Trophoblast cell (in vitro differentiated cells and primary cell): ENCODE measurements at regions not wholly inside any gene's neighbourhood (a gene's known extent, or its start where the extent isn't known, plus 50 kb on each side); places are given as distances from the start of the nearest gene placed in this dataset.

Source experiments
- DNase-seq, 2 donors: peaks; one replicate each; pipeline ENCODE4 v3.0.0-alpha.2; 2016
- H2AFZ ChIP-seq: 2 replicates; pipeline ENCODE4 v1.6.1; 2013; ENCODE audit warnings: low read length, moderate library complexity, mild to moderate bottlenecking; ENCODE audit not compliant: insufficient read depth, poor library complexity
- H2AK5ac ChIP-seq: 2 replicates; pipeline ENCODE4 v1.6.1; 2013; ENCODE audit warnings: mild to moderate bottlenecking, low read length
- H2BK120ac ChIP-seq: 2 replicates; pipeline ENCODE4 v1.6.1; 2013; ENCODE audit warnings: low read length, mild to moderate bottlenecking, moderate library complexity; ENCODE audit not compliant: insufficient read depth, poor library complexity
- H2BK12ac ChIP-seq: 2 replicates; pipeline ENCODE4 v1.6.1; 2013; ENCODE audit warnings: mild to moderate bottlenecking, low read length, moderate library complexity
- H2BK5ac ChIP-seq: 2 replicates; pipeline ENCODE4 v1.6.1; 2013; ENCODE audit warnings: low read length, low read depth, moderate library complexity, mild to moderate bottlenecking; ENCODE audit not compliant: poor library complexity
- H3K14ac ChIP-seq: 2 replicates; pipeline ENCODE4 v1.6.1; 2013; ENCODE audit warnings: mild to moderate bottlenecking, low read length
- H3K18ac ChIP-seq: 2 replicates; pipeline ENCODE4 v1.6.1; 2013; ENCODE audit warnings: mild to moderate bottlenecking, low read length
- H3K23ac ChIP-seq: 2 replicates; pipeline ENCODE4 v1.6.1; 2013; ENCODE audit warnings: low read length
- H3K27ac ChIP-seq: 2 replicates; pipeline ENCODE4 v1.5.1; 2013; ENCODE audit warnings: low read depth, mild to moderate bottlenecking, inconsistent platforms, low read length, moderate library complexity
- H3K27me3 ChIP-seq: 2 replicates; pipeline ENCODE4 v1.6.1; 2013; ENCODE audit warnings: inconsistent platforms, mild to moderate bottlenecking, low read length, moderate library complexity; ENCODE audit not compliant: insufficient read depth
- H3K36me3 ChIP-seq, 2 experiments: 1 replicate in 1 of 2; 2 replicates in 1 of 2; pipeline ENCODE4 v1.6.1; 2013; ENCODE audit warnings: low read length in 2 of 2, mild to moderate bottlenecking in 2 of 2, moderate library complexity in 1 of 2; ENCODE audit not compliant: insufficient read depth in 2 of 2, control insufficient read depth in 1 of 2
- H3K4ac ChIP-seq: 2 replicates; pipeline ENCODE4 v1.6.1; 2013; ENCODE audit warnings: low read depth, mild to moderate bottlenecking, low read length, moderate library complexity
- H3K4me1 ChIP-seq, 2 experiments: 1 replicate in 1 of 2; 2 replicates in 1 of 2; pipeline ENCODE4 v1.6.1; 2013; ENCODE audit warnings: low read length in 2 of 2, mild to moderate bottlenecking in 2 of 2, moderate library complexity in 1 of 2; ENCODE audit not compliant: insufficient read depth in 2 of 2, control insufficient read depth in 1 of 2
- H3K4me2 ChIP-seq: 2 replicates; pipeline ENCODE4 v1.6.1; 2013; ENCODE audit warnings: inconsistent platforms, mild to moderate bottlenecking, low read length, moderate library complexity
- H3K4me3 ChIP-seq: 2 replicates; pipeline ENCODE4 v1.5.1; 2013; ENCODE audit warnings: mild to moderate bottlenecking, low read depth, low read length, inconsistent platforms
- H3K79me1 ChIP-seq: one replicate; pipeline ENCODE4 v1.6.1; 2013; ENCODE audit warnings: low read length
- H3K79me2 ChIP-seq: 2 replicates; pipeline ENCODE4 v1.6.1; 2013; ENCODE audit warnings: low read length, mild to moderate bottlenecking; ENCODE audit not compliant: control insufficient read depth, insufficient read depth, poor library complexity
- H3K9ac ChIP-seq: 2 replicates; pipeline ENCODE4 v1.6.1; 2013; ENCODE audit warnings: mild to moderate bottlenecking, low read length
- H3K9me3 ChIP-seq: 2 replicates; pipeline ENCODE4 v1.6.1; 2013; ENCODE audit warnings: low read depth, mild to moderate bottlenecking, control low read depth, inconsistent platforms, low read length; ENCODE audit not compliant: insufficient read depth
- H4K12ac ChIP-seq: 2 replicates; pipeline ENCODE4 v1.6.1; 2013; ENCODE audit warnings: low read depth, mild to moderate bottlenecking, low read length, moderate library complexity
- H4K8ac ChIP-seq: 2 replicates; pipeline ENCODE4 v1.6.1; 2013; ENCODE audit warnings: low read depth, mild to moderate bottlenecking, low read length, moderate library complexity
- H4K91ac ChIP-seq: one replicate; pipeline ENCODE4 v1.6.1; 2013; ENCODE audit warnings: low read depth, mild to moderate bottlenecking, low read length, moderate library complexity
- WGBS: extraction: QIAGEN DNeasy Blood & Tissue Kit; methylation state at CpG from one replicate; pipeline ENCODE4 v1.1.7; 2013; ENCODE audit warnings: missing lambda C conversion rate; ENCODE audit not compliant: insufficient read length, insufficient coverage; ENCODE audit errors: extremely low coverage; 5-methylcytosine and 5-hydroxymethylcytosine counted together

- Histone ChIP-seq H3K9ac (no peak overlapping the region), H3K18ac (no peak overlapping the region), H3K27me3 (no peaks in the 10 kb centered on the region), H3K4me2 (no peak overlapping the region), H3K79me2 (no peaks in the 10 kb centered on the region), H3K23ac (no peak overlapping the region), H3K4me3 (no peak overlapping the region), H3K27ac (no peak overlapping the region), H2BK5ac (no peak overlapping the region), H2AK5ac (no peak overlapping the region), H3K9me3 (no peaks in the 10 kb centered on the region), H3K36me3 (no peaks in the 10 kb centered on the region), H3K4me1 (no peaks in the 10 kb centered on the region), H4K8ac (no peak overlapping the region), H3K14ac (no peak overlapping the region), H3K79me1 (no peaks in the 10 kb centered on the region), H2BK12ac (no peak overlapping the region), H3K4ac (no peak overlapping the region), H4K12ac (no peak overlapping the region), H2BK120ac (no peak overlapping the region), H4K91ac (no peak overlapping the region), H2AFZ (no peak overlapping the region)
- no peak for DNase-seq
- no CpG with 5 or more reads among the region's 1 CpG for WGBS
Observed at GRCh38 chr10:36761121-36761520, 364.3 kb upstream of the ANKRD30A start.

GRCh38 chr10:36759141-36759805 lies 366.1 kb upstream of the ANKRD30A start:
- Histone ChIP-seq H3K79me1 (no peaks in the 10 kb centered on the region), H3K9me3 (no peaks in the 10 kb centered on the region), H3K18ac (no peak overlapping the region), H3K14ac (no peak overlapping the region), H3K4me1 (no peaks in the 10 kb centered on the region), H2BK120ac (no peak overlapping the region), H2BK5ac (no peak overlapping the region), H3K4ac (no peak overlapping the region), H4K8ac (no peak overlapping the region), H2AFZ (no peak overlapping the region), H3K4me3 (no peak overlapping the region), H3K79me2 (no peaks in the 10 kb centered on the region), H3K27ac (no peak overlapping the region), H3K23ac (no peak overlapping the region), H3K4me2 (no peak overlapping the region), H4K12ac (no peak overlapping the region), H2AK5ac (no peak overlapping the region), H4K91ac (no peak overlapping the region), H2BK12ac (no peak overlapping the region), H3K27me3 (no peaks in the 10 kb centered on the region), H3K9ac (no peak overlapping the region), H3K36me3 (no peaks in the 10 kb centered on the region)
- WGBS = no CpG with 5 or more reads among the region's 3 CpGs
- DNase-seq = peak in 1 of 2 donors; percentile 32

- no peak overlapping the region for H2BK120ac ChIP-seq
- H3K4ac ChIP-seq = no peak overlapping the region
- no peak overlapping the region for H3K14ac ChIP-seq
- WGBS = no CpG with 5 or more reads among the region's 19 CpGs
- no peak overlapping the region for H3K4me3 ChIP-seq
- no peak overlapping the region for H2BK5ac ChIP-seq
- no peak overlapping the region for H2BK12ac ChIP-seq
- no peaks in the 10 kb centered on the region for H3K27me3 ChIP-seq
- no peak overlapping the region for H2AK5ac ChIP-seq
- no peaks in the 10 kb centered on the region for H3K79me1 ChIP-seq
- DNase-seq = no peak
- no peak overlapping the region for H4K8ac ChIP-seq
- peaks cover 10% of the 10 kb centered on the region for H3K9me3 ChIP-seq
- no peak overlapping the region for H3K9ac ChIP-seq
- peaks cover 0 to 2% of the 10 kb centered on the region in 2 experiments for H3K36me3 ChIP-seq
- H3K23ac ChIP-seq = no peak overlapping the region
- H3K4me2 ChIP-seq = no peak overlapping the region
- no peak overlapping the region for H4K12ac ChIP-seq
- H3K18ac ChIP-seq = no peak overlapping the region
- no peak overlapping the region for H3K27ac ChIP-seq
- no peaks in the 10 kb centered on the region for H3K4me1 ChIP-seq
- no peak overlapping the region for H4K91ac ChIP-seq
- H3K79me2 ChIP-seq = no peaks in the 10 kb centered on the region
- H2AFZ ChIP-seq = no peak overlapping the region
Observed at GRCh38 chr10:36748128-36748871, 377.1 kb upstream of the ANKRD30A start.

- Histone ChIP-seq H3K36me3 (no peaks in the 10 kb centered on the region), H3K4me3 (no peak overlapping the region), H3K18ac (no peak overlapping the region), H3K9ac (no peak overlapping the region), H3K27me3 (no peaks in the 10 kb centered on the region), H3K27ac (no peak overlapping the region), H2BK5ac (no peak overlapping the region), H3K4me2 (no peak overlapping the region), H4K91ac (no peak overlapping the region), H3K79me2 (no peaks in the 10 kb centered on the region), H2AK5ac (no peak overlapping the region), H3K9me3 (no peaks in the 10 kb centered on the region), H3K4ac (no peak overlapping the region), H3K79me1 (no peaks in the 10 kb centered on the region), H4K12ac (no peak overlapping the region), H2AFZ (no peak overlapping the region), H3K4me1 (no peaks in the 10 kb centered on the region), H2BK12ac (no peak overlapping the region), H4K8ac (no peak overlapping the region), H3K23ac (no peak overlapping the region), H2BK120ac (no peak overlapping the region), H3K14ac (no peak overlapping the region)
- WGBS = no CpG with 5 or more reads among the region's 5 CpGs
- DNase-seq = no peak
Observed at GRCh38 chr10:36739884-36740445, 385.4 kb upstream of the ANKRD30A start.
